ENCODE measurements at regions not wholly inside any gene's neighbourhood (a gene's known extent, or its start where the extent isn't known, plus 50 kb on each side); places are given as distances from the start of the nearest gene placed in this dataset.

- Histone ChIP-seq H3K9ac (ENCODE audit: insufficient read length) (no peak overlapping the region), H3K4me3 (peak overlapping the region; percentile 0; the same call in 1 of the 2 replicates), H3K9me3 (ENCODE audit: low read depth, low read length) (no peaks in the 10 kb centered on the region), H3K27ac (peak overlapping the region; percentile 50; the same call in 1 of the 2 replicates), H3K36me3 (ENCODE audit: insufficient read depth, low read length) (no peaks in the 10 kb centered on the region)
- no peak for TF ChIP-seq EZH2 (IDR thresholded peaks at IDR 0.05)
- no peak for DNase-seq (ENCODE audit: low read depth, low spot score)
These were observed 350.3 kb downstream of the GXYLT1 start for GRCh38 chr12:41794336-41794735.

GRCh38 chr12:41784957-41785356 is 359.7 kb downstream of the GXYLT1 start:
- TF ChIP-seq POLR2AphosphoS5 (IDR thresholded peaks at IDR 0.05; ENCODE audit: borderline replicate concordance, low read depth, low read length) (no peak), FOXP2 (optimal IDR thresholded peaks at IDR 0.05; ENCODE audit: control extremely low read depth, extremely low read length, insufficient read depth) (no peak), EZH2 (IDR thresholded peaks at IDR 0.05) (no peak)
- Histone ChIP-seq H3K27ac (no peak overlapping the region), H3K4me3 (no peak overlapping the region), H3K36me3 (ENCODE audit: insufficient read depth, low read length) (no peaks in the 10 kb centered on the region), H3K9ac (ENCODE audit: insufficient read length) (no peak overlapping the region), H3K9me3 (ENCODE audit: low read depth, low read length) (no peaks in the 10 kb centered on the region)
- no peak for DNase-seq (ENCODE audit: low read depth, low spot score)

GRCh38 chr12:41778934-41779333 is 365.7 kb downstream of the GXYLT1 start:
- no peaks in the 10 kb centered on the region for H3K9me3 ChIP-seq (ENCODE audit: low read depth, low read length)
- no peak overlapping the region for H3K27ac ChIP-seq
- no peak for DNase-seq (ENCODE audit: low read depth, low spot score)
- H3K36me3 ChIP-seq (ENCODE audit: insufficient read depth, low read length) = no peaks in the 10 kb centered on the region
- no peak overlapping the region for H3K4me3 ChIP-seq
- no peak overlapping the region for H3K9ac ChIP-seq (ENCODE audit: insufficient read length)
- TF ChIP-seq POLR2AphosphoS5 (IDR thresholded peaks at IDR 0.05; ENCODE audit: borderline replicate concordance, low read depth, low read length) (no peak), EZH2 (IDR thresholded peaks at IDR 0.05) (no peak), FOXP2 (optimal IDR thresholded peaks at IDR 0.05; ENCODE audit: control extremely low read depth, extremely low read length, insufficient read depth) (no peak)

GRCh38 chr12:41777064-41777790 is 367.4 kb downstream of the GXYLT1 start:
- TF ChIP-seq POLR2AphosphoS5 (IDR thresholded peaks at IDR 0.05; ENCODE audit: borderline replicate concordance, low read depth, low read length) (no peak), EZH2 (IDR thresholded peaks at IDR 0.05) (no peak), FOXP2 (optimal IDR thresholded peaks at IDR 0.05; ENCODE audit: control extremely low read depth, extremely low read length, insufficient read depth) (no peak)
- H3K4me3 ChIP-seq = no peak overlapping the region
- H3K9me3 ChIP-seq (ENCODE audit: low read depth, low read length) = no peaks in the 10 kb centered on the region
- no peak overlapping the region for H3K9ac ChIP-seq (ENCODE audit: insufficient read length)
- DNase-seq (ENCODE audit: low read depth, low spot score) = no peak
- H3K27ac ChIP-seq = no peak overlapping the region
- no peaks in the 10 kb centered on the region for H3K36me3 ChIP-seq (ENCODE audit: insufficient read depth, low read length)

- Histone ChIP-seq H3K9ac (ENCODE audit: insufficient read length) (no peak overlapping the region), H3K9me3 (ENCODE audit: low read depth, low read length) (no peaks in the 10 kb centered on the region), H3K4me3 (no peak overlapping the region), H3K36me3 (ENCODE audit: insufficient read depth, low read length) (no peaks in the 10 kb centered on the region), H3K27ac (no peak overlapping the region)
- no peak for TF ChIP-seq POLR2AphosphoS5 (IDR thresholded peaks at IDR 0.05; ENCODE audit: borderline replicate concordance, low read depth, low read length)
- no peak for TF ChIP-seq FOXP2 (optimal IDR thresholded peaks at IDR 0.05; ENCODE audit: control extremely low read depth, extremely low read length, insufficient read depth)
- TF ChIP-seq EZH2 (IDR thresholded peaks at IDR 0.05) = no peak
- no peak for DNase-seq (ENCODE audit: low read depth, low spot score)
These were observed 372.2 kb downstream of the GXYLT1 start for GRCh38 chr12:41772478-41772877.

- H3K9me3 ChIP-seq (ENCODE audit: low read depth, low read length) = no peaks in the 10 kb centered on the region
- H3K36me3 ChIP-seq (ENCODE audit: insufficient read depth, low read length) = no peaks in the 10 kb centered on the region
- H3K27ac ChIP-seq = no peak overlapping the region
- no peak overlapping the region for H3K9ac ChIP-seq (ENCODE audit: insufficient read length)
- no peak for TF ChIP-seq FOXP2 (optimal IDR thresholded peaks at IDR 0.05; ENCODE audit: control extremely low read depth, extremely low read length, insufficient read depth)
- no peak for TF ChIP-seq POLR2AphosphoS5 (IDR thresholded peaks at IDR 0.05; ENCODE audit: borderline replicate concordance, low read depth, low read length)
- TF ChIP-seq EZH2 (IDR thresholded peaks at IDR 0.05) = no peak
- no peak for DNase-seq (ENCODE audit: low read depth, low spot score)
- H3K4me3 ChIP-seq = no peak overlapping the region
These were observed 374.9 kb downstream of the GXYLT1 start for GRCh38 chr12:41769810-41770209.

GRCh38 chr12:41768456-41768855 is 376.2 kb downstream of the GXYLT1 start:
- Histone ChIP-seq H3K36me3 (ENCODE audit: insufficient read depth, low read length) (no peaks in the 10 kb centered on the region), H3K9ac (ENCODE audit: insufficient read length) (no peak overlapping the region), H3K27ac (no peak overlapping the region), H3K4me3 (no peak overlapping the region), H3K9me3 (ENCODE audit: low read depth, low read length) (no peaks in the 10 kb centered on the region)
- TF ChIP-seq FOXP2 (optimal IDR thresholded peaks at IDR 0.05; ENCODE audit: control extremely low read depth, extremely low read length, insufficient read depth) = no peak
- no peak for DNase-seq (ENCODE audit: low read depth, low spot score)

- no peak for TF ChIP-seq FOXP2 (optimal IDR thresholded peaks at IDR 0.05; ENCODE audit: control extremely low read depth, extremely low read length, insufficient read depth)
- no peak for TF ChIP-seq POLR2AphosphoS5 (IDR thresholded peaks at IDR 0.05; ENCODE audit: borderline replicate concordance, low read depth, low read length)
- TF ChIP-seq EZH2 (IDR thresholded peaks at IDR 0.05) = no peak
- H3K36me3 ChIP-seq (ENCODE audit: insufficient read depth, low read length) = no peaks in the 10 kb centered on the region
- no peak for DNase-seq (ENCODE audit: low read depth, low spot score)
- no peak overlapping the region for H3K27ac ChIP-seq
- H3K4me3 ChIP-seq = no peak overlapping the region
- H3K9me3 ChIP-seq (ENCODE audit: low read depth, low read length) = no peaks in the 10 kb centered on the region
- no peak overlapping the region for H3K9ac ChIP-seq (ENCODE audit: insufficient read length)
These were observed 382.0 kb downstream of the GXYLT1 start for GRCh38 chr12:41762691-41763090.

GRCh38 chr12:41745593-41745992 is 399.1 kb downstream of the GXYLT1 start:
- Histone ChIP-seq H3K4me3 (no peak overlapping the region), H3K9me3 (ENCODE audit: low read depth, low read length) (no peaks in the 10 kb centered on the region), H3K36me3 (ENCODE audit: insufficient read depth, low read length) (no peaks in the 10 kb centered on the region), H3K27ac (no peak overlapping the region), H3K9ac (ENCODE audit: insufficient read length) (no peak overlapping the region)
- TF ChIP-seq FOXP2 (optimal IDR thresholded peaks at IDR 0.05; ENCODE audit: control extremely low read depth, extremely low read length, insufficient read depth) = no peak
- TF ChIP-seq POLR2AphosphoS5 (IDR thresholded peaks at IDR 0.05; ENCODE audit: borderline replicate concordance, low read depth, low read length) = no peak
- no peak for TF ChIP-seq EZH2 (IDR thresholded peaks at IDR 0.05)
- DNase-seq (ENCODE audit: low read depth, low spot score) = no peak

All from SK-N-MC (cell line).